Colonic mucosa (tissue), 4 donors: ENCODE measurements at regions not wholly inside any gene's neighbourhood (a gene's known extent, or its start where the extent isn't known, plus 50 kb on each side); places are given as distances from the start of the nearest gene placed in this dataset.

Experiments
- DNase-seq: peaks from one replicate; pipeline ENCODE4 v3.0.0-alpha.2; 2020
- H3K27ac ChIP-seq: fragments of 200-600 bp; one replicate; pipeline ENCODE4 v1.8.0; 2021
- H3K27me3 ChIP-seq: fragments of 200-600 bp; one replicate; pipeline ENCODE4 v1.8.0; 2021
- H3K36me3 ChIP-seq: fragments of 200-600 bp; one replicate; pipeline ENCODE4 v1.8.0; 2021
- H3K4me1 ChIP-seq: fragments of 200-600 bp; one replicate; pipeline ENCODE4 v1.8.0; 2021; ENCODE audit warnings: mild to moderate bottlenecking
- H3K4me3 ChIP-seq: fragments of 200-600 bp; one replicate; pipeline ENCODE4 v1.8.0; 2021
- H3K9ac ChIP-seq, 2 donors: one replicate each; pipeline ENCODE4 v1.7.0; 2013; ENCODE audit warnings: control low read depth in 2 of 2, low read depth in 2 of 2, low read length in 2 of 2
- H3K9me3 ChIP-seq: fragments of 200-600 bp; one replicate; pipeline ENCODE4 v1.8.0; 2021
- CTCF ChIP-seq: fragments of 200-600 bp; IDR thresholded peaks from one replicate; pipeline ENCODE4 v1.8.0; 2022; ENCODE audit warnings: antibody characterized with exemption, mild to moderate bottlenecking
- intact Hi-C: fragments of 100-400 bp; cut with DNase I; formaldehyde crosslinking; loops from one replicate; pipeline ENCODE4 v1.14.1; 2022
- donor health status: healthy.
- donor health status: DM: no; HTN: no; CAD: no.
- donor health status: DM: no; HTN: no; CAD: no.

- H3K4me1 ChIP-seq = no peaks in the 10 kb centered on the region
- DNase-seq = no peak
- TF ChIP-seq CTCF = no peak
Measured at GRCh38 chr1:83016354-83016849, 982.5 kb downstream of the TTLL7 start.

GRCh38 chr1:83015163-83015562 is 983.8 kb downstream of the TTLL7 start:
- H3K9ac ChIP-seq = no peak overlapping the region
- H3K36me3 ChIP-seq = no peaks in the 10 kb centered on the region
- no peak overlapping the region for H3K4me3 ChIP-seq
- no peak for DNase-seq
- H3K9me3 ChIP-seq = no peaks in the 10 kb centered on the region
- H3K4me1 ChIP-seq = no peaks in the 10 kb centered on the region
- intact Hi-C loops = no loop called here
- H3K27ac ChIP-seq = no peak overlapping the region
- no peak for TF ChIP-seq CTCF
- no peaks in the 10 kb centered on the region for H3K27me3 ChIP-seq

More at GRCh38 chr1:83016354-83016849, 982.5 kb downstream of the TTLL7 start:
- no peaks in the 10 kb centered on the region for H3K36me3 ChIP-seq
- no peak overlapping the region for H3K4me3 ChIP-seq
- no peak overlapping the region for H3K27ac ChIP-seq
- intact Hi-C loops = no loop called here
- no peak overlapping the region for H3K9ac ChIP-seq
- no peaks in the 10 kb centered on the region for H3K27me3 ChIP-seq
- H3K9me3 ChIP-seq = no peaks in the 10 kb centered on the region

- Histone ChIP-seq H3K9me3 (no peaks in the 10 kb centered on the region), H3K4me3 (no peak overlapping the region), H3K4me1 (no peaks in the 10 kb centered on the region), H3K27me3 (no peaks in the 10 kb centered on the region), H3K27ac (no peak overlapping the region), H3K36me3 (no peaks in the 10 kb centered on the region), H3K9ac (no peak overlapping the region)
- intact Hi-C loops = no loop called here
- TF ChIP-seq CTCF = no peak
- no peak for DNase-seq
Measured at GRCh38 chr1:83012950-83013349, 986.0 kb downstream of the TTLL7 start.

- intact Hi-C loops = no loop called here
- no peak for DNase-seq
- TF ChIP-seq CTCF = no peak
Measured at GRCh38 chr1:83011265-83011664, 987.7 kb downstream of the TTLL7 start.

GRCh38 chr1:83006271-83006670 is 992.7 kb downstream of the TTLL7 start:
- Histone ChIP-seq H3K36me3 (no peaks in the 10 kb centered on the region), H3K4me1 (no peaks in the 10 kb centered on the region), H3K4me3 (no peak overlapping the region), H3K9ac (no peak overlapping the region), H3K9me3 (no peaks in the 10 kb centered on the region), H3K27ac (no peak overlapping the region), H3K27me3 (no peaks in the 10 kb centered on the region)
- intact Hi-C loops = no loop called here
- no peak for DNase-seq
- TF ChIP-seq CTCF = no peak

More at GRCh38 chr1:83011265-83011664, 987.7 kb downstream of the TTLL7 start:
- Histone ChIP-seq H3K9ac (no peak overlapping the region), H3K27ac (no peak overlapping the region), H3K4me3 (no peak overlapping the region), H3K36me3 (no peaks in the 10 kb centered on the region), H3K9me3 (no peaks in the 10 kb centered on the region), H3K27me3 (no peaks in the 10 kb centered on the region), H3K4me1 (no peaks in the 10 kb centered on the region)
